ENCODE measurements at regions not wholly inside any gene's neighbourhood (a gene's known extent, or its start where the extent isn't known, plus 50 kb on each side); places are given as distances from the start of the nearest gene placed in this dataset.
"Not testable (repeated sequence)": the region's sequence is repeated elsewhere in the genome, so short reads cannot be mapped to it uniquely, and the experiment has no call there.

DNA sequence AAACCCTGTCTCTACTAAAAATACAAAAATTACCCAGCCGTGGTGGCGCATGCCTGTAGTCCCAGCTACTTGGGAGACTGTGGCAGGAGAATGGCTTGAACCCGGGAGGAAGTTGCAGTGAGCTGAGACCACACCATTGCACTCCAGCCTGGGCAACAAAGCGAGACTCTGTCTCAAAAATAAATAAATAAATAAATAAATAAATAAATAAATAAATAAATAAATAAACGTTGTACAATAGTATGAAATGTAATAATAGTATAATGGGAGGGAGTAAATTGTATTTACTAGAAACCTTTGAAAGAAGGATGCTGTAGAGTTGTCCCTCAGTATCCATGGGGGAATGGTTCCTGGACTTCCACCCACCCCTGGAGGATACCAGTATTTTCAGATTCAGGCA is 446.5 kb downstream of the AGTPBP1 start:
- TF ChIP-seq, protein P1, sequence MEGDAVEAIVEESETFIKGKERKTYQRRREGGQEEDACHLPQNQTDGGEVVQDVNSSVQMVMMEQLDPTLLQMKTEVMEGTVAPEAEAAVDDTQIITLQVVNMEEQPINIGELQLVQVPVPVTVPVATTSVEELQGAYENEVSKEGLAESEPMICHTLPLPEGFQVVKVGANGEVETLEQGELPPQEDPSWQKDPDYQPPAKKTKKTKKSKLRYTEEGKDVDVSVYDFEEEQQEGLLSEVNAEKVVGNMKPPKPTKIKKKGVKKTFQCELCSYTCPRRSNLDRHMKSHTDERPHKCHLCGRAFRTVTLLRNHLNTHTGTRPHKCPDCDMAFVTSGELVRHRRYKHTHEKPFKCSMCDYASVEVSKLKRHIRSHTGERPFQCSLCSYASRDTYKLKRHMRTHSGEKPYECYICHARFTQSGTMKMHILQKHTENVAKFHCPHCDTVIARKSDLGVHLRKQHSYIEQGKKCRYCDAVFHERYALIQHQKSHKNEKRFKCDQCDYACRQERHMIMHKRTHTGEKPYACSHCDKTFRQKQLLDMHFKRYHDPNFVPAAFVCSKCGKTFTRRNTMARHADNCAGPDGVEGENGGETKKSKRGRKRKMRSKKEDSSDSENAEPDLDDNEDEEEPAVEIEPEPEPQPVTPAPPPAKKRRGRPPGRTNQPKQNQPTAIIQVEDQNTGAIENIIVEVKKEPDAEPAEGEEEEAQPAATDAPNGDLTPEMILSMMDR (conservative IDR thresholded peaks at IDR 0.05; ENCODE audit: low read depth, low read length): not testable (repeated sequence)
- TF ChIP-seq RFX5 (IDR thresholded peaks at IDR 0.05; ENCODE audit: low read depth, low read length); MAFK (IDR thresholded peaks at IDR 0.05; ENCODE audit: low read depth, low read length); CEBPB (IDR thresholded peaks at IDR 0.05; ENCODE audit: low read depth, low read length); RAD21 (IDR thresholded peaks at IDR 0.05; ENCODE audit: low read length); POLR2A (IDR thresholded peaks at IDR 0.05; ENCODE audit: low read depth, low read length); SMC3 (IDR thresholded peaks at IDR 0.05; ENCODE audit: low read depth, low read length); MAZ (IDR thresholded peaks at IDR 0.05; ENCODE audit: borderline replicate concordance, low read depth, low read length); BHLHE40 (IDR thresholded peaks at IDR 0.05; ENCODE audit: low read depth, low read length): not testable (repeated sequence)
